Activated T-cell treated with anti-CD3 and anti-CD28 coated beads for 24 hours (primary cell): ENCODE measurements at regions not wholly inside any gene's neighbourhood (a gene's known extent, or its start where the extent isn't known, plus 50 kb on each side); places are given as distances from the start of the nearest gene placed in this dataset.
"Not testable (repeated sequence)": the region's sequence is repeated elsewhere in the genome, so short reads cannot be mapped to it uniquely, and the experiment has no call there.

Experiments
- DNase-seq: peaks from one replicate; pipeline ENCODE4 v3.0.0-alpha.2; 2020; ENCODE audit warnings: low read depth

DNA sequence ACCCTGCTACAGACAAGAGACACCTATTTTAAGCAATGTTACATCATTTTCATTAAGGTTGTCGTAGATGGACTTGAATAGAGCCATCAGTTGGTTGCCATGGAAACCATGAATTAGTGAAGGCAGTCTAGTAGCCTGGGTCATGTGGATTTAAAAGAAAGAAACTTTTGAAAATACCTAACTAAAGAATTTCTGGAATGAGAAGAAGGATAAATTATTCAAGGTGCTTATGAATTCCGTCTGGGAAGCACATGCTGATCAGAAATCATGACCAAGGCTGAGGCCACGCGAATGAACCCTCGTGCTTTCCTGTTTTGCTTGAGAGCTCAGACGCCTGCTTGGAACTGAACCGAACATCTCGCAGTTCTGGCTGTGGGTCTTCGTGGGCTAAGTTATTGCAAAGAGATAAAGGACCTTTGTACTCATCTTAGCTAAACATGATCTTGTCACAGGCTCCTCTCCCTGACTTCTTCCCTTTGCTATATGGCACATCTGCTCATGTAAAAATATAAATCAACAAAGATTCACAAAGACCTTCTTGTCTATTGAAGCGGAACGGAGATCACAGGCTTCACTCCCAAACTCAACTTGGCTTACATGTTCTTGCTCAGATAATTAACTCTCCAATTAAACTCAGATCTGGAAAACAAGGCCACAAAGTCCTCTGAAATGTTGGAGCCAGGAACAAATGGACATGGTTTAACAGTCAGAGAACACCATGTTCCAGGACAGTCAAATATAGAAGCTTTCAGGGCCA is 140.2 kb downstream of the NUFIP1 start:
- DNase-seq, result no peak

DNA sequence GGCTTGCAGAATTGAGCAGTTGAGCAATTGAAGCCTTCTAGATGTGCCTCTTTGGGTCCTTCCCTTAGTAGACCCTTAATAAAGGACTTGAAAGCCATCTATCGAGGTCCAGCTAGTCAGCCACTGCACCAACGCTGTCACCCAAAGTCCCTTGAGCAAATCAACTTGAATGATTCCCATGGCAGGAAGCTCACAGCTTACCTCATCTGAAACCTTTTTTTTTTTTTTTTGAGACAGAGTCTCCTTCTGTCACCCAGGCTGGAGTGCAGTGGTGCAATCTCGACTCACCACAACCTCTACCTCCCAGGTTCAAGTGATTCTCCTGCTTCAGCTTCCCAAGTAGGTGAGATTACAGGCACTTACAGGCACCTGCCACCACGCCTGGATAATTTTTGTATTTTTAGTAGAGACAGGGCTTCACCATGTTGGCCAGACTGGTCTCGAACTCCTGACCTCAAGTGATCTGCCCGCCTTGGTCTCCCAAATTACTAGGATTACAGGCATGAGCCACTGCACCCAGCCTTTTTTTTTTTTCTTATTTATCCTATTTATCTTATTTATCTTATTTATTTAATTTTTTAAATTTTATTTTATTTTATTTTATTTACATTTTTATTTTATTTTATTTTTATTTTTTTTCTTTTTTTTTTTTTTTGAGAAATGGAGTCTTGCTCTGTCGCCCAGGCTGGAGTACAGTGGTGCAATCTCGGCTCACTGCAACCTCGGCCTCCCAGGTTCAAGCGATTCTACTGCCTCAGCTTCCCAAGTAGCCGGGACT is 143.8 kb downstream of the NUFIP1 start:
- DNase-seq, result not testable (repeated sequence)

DNA sequence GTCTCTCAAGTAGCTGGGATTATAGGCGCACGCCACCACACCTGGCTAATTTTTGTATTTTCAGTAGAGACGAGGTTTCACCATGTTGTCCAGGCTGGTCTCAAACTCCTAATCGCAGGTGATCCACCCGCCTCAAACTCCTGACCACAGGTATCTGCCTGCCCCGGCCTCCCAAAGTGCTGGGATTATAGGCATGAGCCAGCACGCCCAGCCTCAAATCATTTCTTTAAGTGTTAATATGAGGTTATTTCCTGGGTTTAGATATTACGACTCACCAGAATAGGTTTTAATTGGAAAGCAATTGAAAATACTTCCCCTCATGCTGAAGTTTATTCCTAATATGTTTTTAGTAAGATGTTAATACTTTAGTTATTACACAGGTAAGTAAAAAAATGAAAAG is 144.5 kb downstream of the NUFIP1 start:
- no peak for DNase-seq

DNA sequence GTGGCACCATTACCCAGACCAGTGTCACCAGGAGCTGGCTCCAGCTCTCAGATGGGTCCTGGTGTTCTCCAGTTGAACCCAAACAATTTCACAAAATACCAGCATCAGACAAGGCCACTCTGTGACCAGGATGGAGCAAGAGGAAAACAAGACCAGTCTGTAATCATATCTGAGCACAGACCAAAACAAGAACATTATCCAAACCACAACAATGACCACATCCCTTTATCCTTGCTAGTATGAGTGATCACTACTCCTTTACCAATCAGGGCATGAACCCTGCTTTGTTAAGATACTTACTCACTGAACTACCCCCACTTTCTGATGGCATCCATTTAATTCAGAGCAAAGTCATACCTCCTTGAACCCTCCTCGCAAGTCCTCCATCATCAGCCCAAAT is 145.9 kb downstream of the NUFIP1 start:
- DNase-seq, result no peak

DNA sequence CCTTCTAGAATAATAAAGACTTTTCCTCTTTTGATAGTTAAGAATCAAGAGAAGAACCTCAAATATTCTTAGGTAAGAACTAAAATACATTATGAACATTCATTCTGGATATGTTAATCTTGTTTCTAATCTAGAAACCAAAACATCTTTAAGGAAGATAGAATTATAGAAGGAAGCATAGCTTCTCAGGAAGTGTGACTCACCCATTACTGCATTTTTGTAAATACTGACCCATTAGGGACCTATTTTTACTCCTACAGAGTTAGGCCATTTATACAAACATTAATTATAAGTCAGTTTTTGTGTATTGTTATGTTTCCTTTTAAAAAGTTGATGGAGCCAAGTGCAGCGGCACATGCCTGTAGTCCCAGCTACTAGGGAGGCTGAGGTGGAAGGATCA is 147.1 kb downstream of the NUFIP1 start:
- DNase-seq, result no peak

DNA sequence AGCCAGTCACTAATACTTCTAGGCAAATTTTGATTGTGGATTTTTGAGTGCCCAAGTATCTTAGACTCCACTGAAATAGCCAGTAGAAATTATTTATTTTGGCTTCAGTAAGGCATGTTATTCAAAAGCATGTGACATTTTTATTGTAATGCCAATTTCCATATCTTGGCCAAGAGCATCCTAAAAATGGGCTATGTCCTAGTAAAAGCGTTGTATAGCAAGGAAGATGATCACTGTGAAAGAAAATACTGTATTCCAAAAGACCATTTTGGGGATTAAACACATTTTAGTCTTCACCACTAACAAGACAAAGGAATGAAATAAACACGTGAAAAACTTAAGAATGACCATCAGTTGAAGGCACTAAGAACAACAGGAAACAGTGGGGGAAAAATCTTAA is 149.1 kb downstream of the NUFIP1 start:
- DNase-seq, result no peak

DNA sequence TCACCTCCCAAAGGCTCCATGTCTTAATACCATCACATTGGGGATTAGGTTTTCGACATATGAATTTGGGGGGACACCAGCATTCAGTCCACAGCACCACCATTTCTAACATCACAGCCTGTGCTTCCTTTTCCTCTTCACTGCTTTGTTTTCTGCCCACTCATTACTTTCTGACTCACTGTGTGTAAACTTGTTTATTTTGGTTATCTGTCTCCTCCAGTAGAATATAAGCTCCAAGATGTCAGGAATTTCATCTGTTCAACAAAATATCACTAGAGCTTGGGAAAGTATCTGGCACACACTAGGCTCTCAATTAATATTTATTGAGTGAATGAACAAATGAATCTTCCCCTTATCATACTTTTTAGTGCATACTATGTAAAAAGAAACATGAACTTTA is 152.0 kb downstream of the NUFIP1 start:
- DNase-seq, result no peak

DNA sequence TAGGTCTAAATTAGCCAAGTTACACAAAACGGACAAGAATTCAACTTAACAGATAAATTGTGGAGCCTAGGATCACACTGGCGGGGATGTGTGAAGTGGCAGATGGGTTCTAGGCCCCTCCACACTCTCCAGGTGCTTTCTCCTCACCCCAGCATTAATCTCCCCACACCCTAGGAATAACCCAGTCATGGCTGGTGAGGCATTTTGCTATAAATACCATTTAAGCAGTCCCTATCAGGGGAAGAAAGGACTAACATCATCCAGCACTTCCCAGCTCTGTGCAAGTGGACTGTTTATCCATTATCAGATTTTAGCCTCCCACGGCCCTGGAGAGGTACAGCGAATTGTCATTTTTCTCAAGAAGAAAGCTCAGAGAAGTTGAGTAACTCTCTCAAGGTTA is 154.9 kb downstream of the NUFIP1 start:
- no peak for DNase-seq

DNA sequence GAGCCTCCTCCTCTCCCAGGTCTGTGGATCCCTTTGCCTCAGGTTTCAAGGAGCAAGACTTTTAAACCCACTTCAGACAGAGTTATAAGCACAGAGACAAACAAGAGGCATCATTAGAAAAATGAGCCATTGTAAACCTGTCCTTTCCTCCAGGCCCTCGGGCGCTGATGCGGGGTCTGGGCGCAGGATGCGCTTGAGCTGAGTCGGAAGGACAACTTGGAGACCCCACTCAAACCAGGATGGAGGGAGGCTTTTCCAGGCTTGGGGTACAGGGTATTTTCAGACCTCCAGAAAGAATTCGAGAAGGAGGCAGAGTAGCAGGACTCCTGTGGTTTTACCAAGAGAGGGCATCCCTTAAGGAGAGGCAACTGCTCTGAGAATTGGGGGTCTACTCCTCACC is 155.6 kb downstream of the NUFIP1 start:
- DNase-seq, result no peak

DNA sequence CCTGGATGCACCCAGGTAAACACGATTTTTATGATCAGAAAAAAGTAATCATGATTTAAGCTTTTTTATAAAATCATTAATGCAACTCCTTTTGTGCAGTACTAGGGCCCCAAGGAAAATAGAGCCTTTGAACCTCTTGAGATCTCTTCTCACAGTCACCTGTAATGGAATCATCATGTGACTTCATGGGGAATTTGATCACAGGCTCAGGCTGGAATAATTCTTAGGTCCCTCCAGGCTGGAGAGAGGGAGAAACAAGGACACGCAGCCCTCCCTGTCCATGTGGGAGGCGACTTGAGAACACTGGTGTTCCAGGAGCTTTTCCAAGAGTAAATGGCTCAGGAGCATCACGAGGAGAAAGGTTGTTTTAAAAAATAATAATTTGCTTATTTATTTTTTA is 156.1 kb downstream of the NUFIP1 start:
- no peak for DNase-seq

DNA sequence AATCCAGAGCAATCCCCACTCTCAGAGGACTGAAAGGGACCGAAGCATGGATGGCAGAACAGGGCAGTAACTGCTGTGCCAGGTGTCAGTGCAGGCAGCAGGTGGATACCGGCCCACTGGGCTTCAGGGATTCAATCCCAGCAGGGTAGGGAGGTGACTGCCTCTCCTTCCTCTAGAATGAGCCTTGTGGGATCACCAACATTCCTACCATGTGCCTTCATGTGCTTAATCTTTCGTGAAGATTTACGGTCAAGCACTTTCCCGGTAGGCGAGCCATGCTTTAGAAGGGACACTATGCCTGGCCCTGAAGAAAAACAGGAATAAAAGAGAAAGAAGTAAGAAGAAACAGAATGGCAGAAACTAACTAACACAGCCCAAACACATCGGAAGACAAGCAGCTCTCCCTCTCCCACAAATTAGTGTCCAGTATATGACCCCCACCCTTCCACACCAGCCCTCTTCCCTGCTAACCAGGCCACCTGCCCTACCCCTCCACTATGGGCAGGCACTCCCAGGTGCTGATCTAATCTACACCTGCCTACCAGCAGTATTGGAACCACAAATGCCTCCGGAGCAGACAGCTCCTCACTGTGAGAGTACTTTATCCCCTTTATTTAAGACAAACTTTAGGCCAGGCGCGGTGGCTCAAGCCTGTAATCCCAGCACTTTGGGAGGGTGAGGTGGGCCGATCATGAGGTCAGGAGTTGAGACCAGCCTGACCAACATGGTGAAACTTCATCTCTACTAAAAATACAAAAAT is 162.5 kb downstream of the NUFIP1 start:
- DNase-seq, result no peak

DNA sequence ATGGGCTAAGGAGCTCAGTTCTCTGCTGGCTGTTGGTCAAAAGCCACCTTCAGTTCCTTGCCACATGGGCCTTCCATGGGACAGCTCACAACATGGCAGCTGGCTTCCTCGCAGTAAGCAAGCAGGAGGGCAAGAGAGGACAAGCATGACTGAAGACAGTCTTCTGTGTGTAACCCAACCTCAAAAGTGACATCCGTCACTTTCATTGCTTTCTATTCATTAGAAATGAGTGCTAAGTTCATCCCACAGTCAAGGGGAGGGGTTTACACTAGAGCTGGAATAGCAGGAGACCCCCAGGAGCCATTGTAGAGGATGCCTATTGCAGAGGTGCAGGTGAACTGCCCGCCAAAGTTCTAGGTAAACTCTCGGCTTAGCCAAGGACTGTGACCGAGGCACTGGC is 163.3 kb downstream of the NUFIP1 start:
- no peak for DNase-seq

DNA sequence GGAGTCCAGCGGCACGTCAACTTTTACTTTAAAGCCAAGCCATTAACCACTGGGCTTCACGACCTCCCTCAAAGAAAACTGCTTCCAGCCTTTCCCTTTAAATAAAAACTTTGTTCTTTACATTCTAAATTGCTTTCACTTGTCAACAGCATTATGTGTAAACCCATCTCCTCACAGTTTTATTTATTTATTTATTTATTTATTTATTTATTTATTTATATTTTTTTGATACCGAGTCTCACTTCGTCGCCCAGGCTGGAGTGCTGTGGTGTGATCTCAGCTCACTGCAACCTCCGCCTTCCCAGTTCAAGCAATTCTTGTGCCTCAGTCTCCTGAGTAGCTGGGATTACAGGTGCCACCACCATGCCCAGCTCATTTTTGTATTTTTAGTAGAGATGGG is 165.7 kb downstream of the NUFIP1 start:
- DNase-seq, result not testable (repeated sequence)

DNA sequence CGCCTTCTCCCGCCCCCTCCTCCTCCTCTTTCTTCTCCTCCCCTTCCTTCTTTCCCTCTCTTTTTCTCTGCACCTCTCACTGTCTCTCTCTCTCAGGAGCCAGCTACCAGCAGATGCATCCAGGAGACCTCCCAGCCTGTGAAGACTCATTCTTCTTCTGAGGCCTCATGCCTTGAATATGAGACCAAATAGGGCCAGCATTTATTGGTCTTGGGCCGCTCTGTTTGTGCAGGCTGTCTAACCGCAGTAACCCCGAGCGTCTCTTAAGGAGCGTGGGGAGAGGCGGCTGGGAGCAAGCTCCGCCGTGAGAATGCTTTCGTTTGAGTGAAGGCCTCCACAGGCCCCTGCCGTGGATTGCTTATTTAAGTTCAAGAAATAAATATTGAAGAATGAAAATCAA is 167.0 kb downstream of the NUFIP1 start:
- DNase-seq, result no peak

DNA sequence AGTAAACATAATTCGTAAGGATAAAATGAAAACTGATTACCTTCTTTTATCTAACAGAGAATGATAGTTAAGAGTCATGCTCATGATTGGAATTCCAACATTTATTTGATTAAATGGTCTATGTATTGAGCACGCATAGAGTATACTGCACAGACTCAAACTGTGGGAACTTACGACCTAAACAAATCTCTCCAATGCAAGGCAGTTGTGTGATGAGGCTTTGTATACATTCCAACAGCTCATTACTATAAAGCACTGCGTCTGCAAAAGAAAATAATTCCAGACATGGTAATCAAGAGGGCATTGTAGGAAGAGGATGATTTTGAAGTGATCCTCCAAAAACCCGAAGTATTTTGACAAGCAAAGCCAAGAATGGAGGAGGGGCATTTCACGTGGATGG is 169.5 kb downstream of the NUFIP1 start:
- no peak for DNase-seq

DNA sequence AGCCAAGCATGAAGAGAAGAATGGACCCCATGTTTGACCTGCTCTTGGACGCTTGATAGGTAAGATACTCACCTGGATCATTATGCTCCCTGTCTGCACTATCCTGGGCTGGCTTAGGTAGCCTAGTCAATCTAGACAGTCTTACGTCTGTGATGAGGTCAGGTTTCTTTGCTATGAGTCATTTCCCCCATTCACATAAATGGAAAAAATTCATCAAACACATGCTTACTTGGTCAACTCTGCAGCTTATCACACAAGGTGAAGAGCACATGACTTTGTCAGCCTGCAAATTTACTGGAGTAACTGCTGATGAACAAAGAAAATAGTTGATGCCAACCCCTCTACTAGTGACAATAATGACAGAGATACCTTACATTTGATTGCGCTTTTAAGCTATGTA is 170.0 kb downstream of the NUFIP1 start:
- DNase-seq, result peak; percentile 7

DNA sequence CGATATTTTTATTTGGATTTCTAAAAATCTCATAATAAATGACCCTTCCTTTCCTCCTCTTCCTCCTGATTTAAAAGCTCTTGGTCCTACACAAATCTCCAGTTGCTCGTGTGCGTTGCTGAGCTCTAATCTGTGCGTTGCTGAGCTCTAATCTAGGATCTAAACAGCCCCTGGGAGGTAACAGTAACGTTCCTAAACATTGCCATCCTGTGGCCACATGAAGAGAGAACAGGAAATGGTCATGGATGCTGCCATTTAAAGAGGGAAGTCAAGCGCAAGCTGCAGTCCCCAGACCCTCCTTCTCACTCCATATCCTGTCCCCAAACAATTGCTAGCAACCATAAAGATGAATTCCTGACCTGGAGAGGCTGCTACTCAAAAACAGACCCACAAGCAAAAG is 170.8 kb downstream of the NUFIP1 start:
- no peak for DNase-seq

DNA sequence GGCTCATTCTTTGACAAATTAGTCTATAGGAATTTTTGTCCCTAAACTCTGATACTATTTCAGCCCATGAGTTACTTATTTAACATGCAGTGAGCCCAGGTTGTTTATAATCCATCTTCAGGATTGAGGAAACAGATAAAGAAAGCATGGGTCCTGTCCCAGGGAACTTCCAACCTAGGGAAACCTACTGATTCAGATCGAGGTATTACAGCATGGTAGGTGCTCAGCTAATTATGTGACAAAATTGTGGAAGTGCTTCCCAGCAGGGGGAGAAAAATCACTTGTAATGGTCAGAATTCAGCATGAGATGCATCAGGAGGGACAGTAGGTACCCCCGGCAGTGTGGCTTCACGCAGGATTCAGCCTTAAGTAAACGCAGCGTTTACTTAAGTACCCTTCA is 171.3 kb downstream of the NUFIP1 start:
- DNase-seq, result no peak

DNA sequence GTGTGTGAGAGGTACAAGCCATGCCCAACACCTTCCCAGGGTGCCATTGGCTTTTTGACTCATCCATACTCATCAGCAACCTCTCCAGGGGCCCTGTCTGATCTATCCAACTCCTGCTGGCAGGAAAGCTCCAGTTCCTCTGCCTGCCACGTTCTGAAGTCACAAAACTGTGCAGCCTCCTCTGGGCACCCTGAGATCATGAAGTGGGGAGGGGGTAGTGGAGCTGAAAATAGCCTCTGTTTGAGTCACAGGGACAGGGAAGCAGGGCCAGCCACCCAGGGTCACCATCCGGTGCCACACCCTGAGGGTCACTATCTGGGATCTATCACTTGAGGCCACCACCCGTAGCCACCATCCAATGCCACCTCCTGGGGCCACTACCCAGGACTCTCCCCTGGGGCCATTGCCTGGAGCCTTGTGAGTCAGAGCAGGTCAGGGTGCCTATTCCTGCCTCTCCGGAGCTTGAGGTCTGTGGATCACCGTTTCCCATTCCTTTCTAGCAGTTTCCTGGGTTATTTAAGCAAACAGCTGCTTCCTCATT is 172.1 kb downstream of the NUFIP1 start:
- DNase-seq, result no peak

DNA sequence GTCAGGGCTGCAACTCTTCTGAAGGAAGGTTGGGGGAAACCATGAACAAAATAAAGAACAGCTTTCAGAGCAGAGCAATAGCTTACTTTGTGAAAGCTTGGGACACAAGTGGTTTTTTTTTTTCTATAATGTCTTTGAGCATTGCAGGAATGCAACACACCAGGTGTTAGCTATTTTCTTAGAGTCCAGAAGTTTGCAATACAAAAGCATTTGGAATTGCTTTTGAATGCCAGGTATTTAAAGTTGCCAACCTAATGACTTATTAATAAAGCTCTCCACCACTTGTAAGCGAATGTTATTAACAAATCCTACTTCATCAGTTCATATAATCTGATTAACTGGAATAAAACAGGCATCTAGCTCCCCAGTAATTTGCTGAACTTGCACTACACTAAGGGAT is 172.6 kb downstream of the NUFIP1 start:
- no peak for DNase-seq

DNA sequence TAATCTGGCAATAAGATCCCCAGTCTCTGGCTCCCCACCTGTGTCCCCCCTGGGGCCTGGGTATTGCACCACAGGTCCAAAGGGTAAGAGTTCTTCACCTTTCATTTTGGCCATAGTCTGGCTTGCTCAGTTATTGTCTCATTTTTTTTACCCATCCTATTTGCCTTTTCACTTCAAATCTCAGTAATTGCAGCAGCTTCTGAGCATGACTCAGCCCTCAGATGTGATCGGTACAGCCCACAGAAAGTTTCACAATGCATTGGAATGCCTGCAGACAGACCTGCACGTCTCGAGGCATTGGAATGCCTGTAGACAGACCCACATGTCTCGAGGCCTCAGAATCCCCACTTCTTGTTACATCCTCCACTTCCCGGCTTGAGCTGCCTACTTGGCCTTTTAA is 173.6 kb downstream of the NUFIP1 start:
- peak; percentile 30 for DNase-seq

DNA sequence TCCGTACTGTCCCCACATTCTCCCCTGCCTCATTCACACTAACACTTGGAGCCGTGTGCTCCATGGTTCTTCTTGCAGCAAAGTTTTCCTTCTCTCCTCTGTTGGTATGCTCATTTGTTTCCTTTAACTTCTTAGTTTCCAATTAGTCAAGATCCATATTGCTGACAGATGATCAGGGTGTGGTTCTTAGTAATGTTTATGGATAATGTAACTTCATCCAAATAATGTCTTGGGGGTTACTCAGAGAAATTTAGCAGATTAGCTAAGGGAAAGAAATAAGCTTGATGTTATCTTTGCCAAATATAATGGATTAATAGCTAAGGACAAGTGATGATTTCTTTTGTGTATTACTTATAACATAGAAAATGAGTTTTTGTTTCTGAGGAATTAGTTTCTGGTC is 174.4 kb downstream of the NUFIP1 start:
- no peak for DNase-seq

DNA sequence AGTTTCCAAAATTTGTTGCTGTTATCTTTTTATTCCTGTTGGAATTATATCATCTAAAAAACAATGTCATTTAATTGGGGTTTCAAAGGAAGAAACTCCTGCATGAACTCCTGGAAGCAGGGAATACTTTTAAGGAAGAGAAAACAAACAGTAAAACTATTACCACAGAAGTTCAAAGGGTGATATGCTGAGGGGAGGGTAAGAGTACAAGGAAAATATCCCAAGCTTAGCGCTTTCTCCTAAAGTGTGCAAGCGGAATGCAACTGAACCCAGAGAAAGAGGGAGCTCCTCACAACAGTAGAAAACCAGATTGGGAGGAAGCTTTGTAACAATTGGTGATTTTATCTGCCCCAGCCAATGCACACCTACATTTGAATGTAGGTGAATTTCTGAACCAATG is 175.1 kb downstream of the NUFIP1 start:
- no peak for DNase-seq
